ENCODE measurements at regions not wholly inside any gene's neighbourhood (a gene's known extent, or its start where the extent isn't known, plus 50 kb on each side); places are given as distances from the start of the nearest gene placed in this dataset.

GRCh38 chr6:137761072-137761471 lies 106.0 kb upstream of the TNFAIP3 start:
- no peak for TF ChIP-seq CTCF (IDR thresholded peaks at IDR 0.05; ENCODE audit: insufficient read depth, low read depth, low read length, missing control alignments)
- DNase-seq (ENCODE audit: low read depth) = no peak
- no peak overlapping the region for H3K4me3 ChIP-seq (ENCODE audit: low read depth, low read length)

- no peak for TF ChIP-seq CTCF (IDR thresholded peaks at IDR 0.05; ENCODE audit: insufficient read depth, low read depth, low read length, missing control alignments)
- H3K4me3 ChIP-seq (ENCODE audit: low read depth, low read length) = no peak overlapping the region
- no peak for DNase-seq (ENCODE audit: low read depth)
These were observed 105.6 kb upstream of the TNFAIP3 start for GRCh38 chr6:137761487-137761886.

GRCh38 chr6:137762168-137763090 lies 104.6 kb upstream of the TNFAIP3 start:
- TF ChIP-seq CTCF (IDR thresholded peaks at IDR 0.05; ENCODE audit: insufficient read depth, low read depth, low read length, missing control alignments) = no peak
- no peak for DNase-seq (ENCODE audit: low read depth)

GRCh38 chr6:137763436-137763835 lies 103.6 kb upstream of the TNFAIP3 start:
- no peak for DNase-seq (ENCODE audit: low read depth)
- TF ChIP-seq CTCF (IDR thresholded peaks at IDR 0.05; ENCODE audit: insufficient read depth, low read depth, low read length, missing control alignments) = no peak

More at GRCh38 chr6:137762168-137763090, 104.6 kb upstream of the TNFAIP3 start:
- H3K4me3 ChIP-seq (ENCODE audit: low read depth, low read length) = no peak overlapping the region

GRCh38 chr6:137763886-137764285 lies 103.2 kb upstream of the TNFAIP3 start:
- no peak for TF ChIP-seq CTCF (IDR thresholded peaks at IDR 0.05; ENCODE audit: insufficient read depth, low read depth, low read length, missing control alignments)
- no peak overlapping the region for H3K4me3 ChIP-seq (ENCODE audit: low read depth, low read length)
- DNase-seq (ENCODE audit: low read depth) = no peak

More at GRCh38 chr6:137763436-137763835, 103.6 kb upstream of the TNFAIP3 start:
- no peak overlapping the region for H3K4me3 ChIP-seq (ENCODE audit: low read depth, low read length)

GRCh38 chr6:137764464-137764863 lies 102.6 kb upstream of the TNFAIP3 start:
- no peak for DNase-seq (ENCODE audit: low read depth)
- H3K4me3 ChIP-seq (ENCODE audit: low read depth, low read length) = no peak overlapping the region
- TF ChIP-seq CTCF (IDR thresholded peaks at IDR 0.05; ENCODE audit: insufficient read depth, low read depth, low read length, missing control alignments) = no peak
